Endothelial cell of umbilical vein (primary cell): ENCODE measurements at regions not wholly inside any gene's neighbourhood (a gene's known extent, or its start where the extent isn't known, plus 50 kb on each side); places are given as distances from the start of the nearest gene placed in this dataset.

Source experiments
- BruUV-seq: library from RNA; stranded (reverse); fragments of 400-500 nt; replicated peaks from 2 replicates; lab custom pipeline; 2021; lab: Mats Ljungman, UMichigan
- CTCF ChIA-PET: fragments of 300-600, 350-600 bp; sonication (Branson Sonifier 250); formaldehyde crosslinking; loops from one replicate; lab custom pipeline; 2021; ENCODE audit warnings: antibody characterized with exemption, inconsistent platforms; lab: Charles Lee
- POLR2A ChIA-PET: fragments of 300-600, 350-600 bp; sonication (Branson Sonifier 250); formaldehyde crosslinking; loops from one replicate; lab custom pipeline; 2021; ENCODE audit warnings: antibody characterized with exemption, inconsistent platforms; lab: Charles Lee
- DNase-seq: peaks from one replicate; pipeline ENCODE4 v3.0.0-alpha.2; 2011; ENCODE audit warnings: low read depth, low spot score
- FAIRE-seq: peaks from 2 replicates; lab custom pipeline; 2011; peaks lifted over from hg19 to GRCh38; lab: Jason Lieb, UNC
- H2AFZ ChIP-seq: 2 replicates; pipeline ENCODE4 v1.6.0; 2012; ENCODE audit warnings: low read depth, low read length, control low read depth, inconsistent platforms
- H3K27ac ChIP-seq: 2 replicates; pipeline ENCODE4 v1.5.1; 2011; ENCODE audit warnings: low read depth, mild to moderate bottlenecking, control low read depth, low read length, moderate library complexity; ENCODE audit not compliant: insufficient read depth
- H3K27me3 ChIP-seq, 2 experiments: 2 replicates each; pipeline versions ENCODE4 v1.6.0 to v1.6.1; 2011; ENCODE audit warnings: low read length in 2 of 2, mixed read lengths in 1 of 2; ENCODE audit not compliant: control insufficient read depth in 2 of 2, insufficient read depth in 2 of 2
- H3K36me3 ChIP-seq, 2 experiments: 2 replicates in 1 of 2; 3 replicates in 1 of 2; pipeline ENCODE4 v1.5.1; 2011; ENCODE audit warnings: low read length in 2 of 2, mild to moderate bottlenecking in 1 of 2, moderate library complexity in 1 of 2; ENCODE audit not compliant: control insufficient read depth in 2 of 2, insufficient read depth in 2 of 2; ENCODE audit errors: extremely low read depth in 1 of 2
- H3K4me1 ChIP-seq: 3 replicates; pipeline ENCODE4 v1.5.1; 2011; ENCODE audit warnings: mild to moderate bottlenecking, low read length; ENCODE audit not compliant: control insufficient read depth, insufficient read depth; ENCODE audit errors: extremely low read depth
- H3K4me2 ChIP-seq: 2 replicates; pipeline ENCODE4 v1.6.1; 2011; ENCODE audit warnings: low read length, control low read depth, mixed read lengths; ENCODE audit not compliant: insufficient read depth
- H3K4me3 ChIP-seq, 3 experiments: fragments of 200-600 bp in 1 of 3; sonication (generic), shearing (Covaris generic) in 1 of 3; replicated peaks in 1 of 3; 2 replicates each; pipeline ENCODE4 v1.5.1; 2011 to 2016; ENCODE audit warnings: control low read depth in 3 of 3, low read length in 3 of 3, mild to moderate bottlenecking in 2 of 3, inconsistent platforms in 1 of 3, low read depth in 1 of 3, moderate library complexity in 1 of 3; ENCODE audit not compliant: insufficient read depth in 1 of 3
- H3K79me2 ChIP-seq: 2 replicates; pipeline ENCODE4 v1.6.0; 2012; ENCODE audit warnings: low read length, inconsistent platforms; ENCODE audit not compliant: control insufficient read depth, insufficient read depth
- H3K9ac ChIP-seq: replicated peaks from 2 replicates; pipeline ENCODE3; 2011; ENCODE audit warnings: low read length, control low read depth; ENCODE audit not compliant: insufficient read depth; ENCODE audit errors: extremely low read depth
- H3K9me1 ChIP-seq: replicated peaks from 3 replicates; pipeline ENCODE4 v1.6.0; 2011; ENCODE audit warnings: mild to moderate bottlenecking, low read length; ENCODE audit not compliant: control insufficient read depth, insufficient read depth; ENCODE audit errors: extremely low read depth
- H3K9me3 ChIP-seq: replicated peaks from 2 replicates; pipeline ENCODE4 v1.5.1; 2012; ENCODE audit warnings: low read length, inconsistent platforms; ENCODE audit not compliant: control insufficient read depth, insufficient read depth
- H4K20me1 ChIP-seq: replicated peaks from 2 replicates; pipeline ENCODE3; 2011; ENCODE audit warnings: mild to moderate bottlenecking, low read length; ENCODE audit not compliant: control insufficient read depth, insufficient read depth; ENCODE audit errors: extremely low read depth
- CTCF ChIP-seq, 2 donors: IDR thresholded peaks; 1 replicate in 1 of 2; 2 replicates in 1 of 2; pipeline ENCODE4 v1.5.1; 2011; ENCODE audit warnings: low read length in 2 of 2, mild to moderate bottlenecking in 2 of 2, moderate library complexity in 2 of 2, control low read depth in 1 of 2, inconsistent platforms in 1 of 2, low read depth in 1 of 2; ENCODE audit not compliant: insufficient read depth in 1 of 2; ENCODE audit errors: extremely low read depth in 1 of 2
- EZH2 ChIP-seq: IDR thresholded peaks from 2 replicates; pipeline ENCODE4 v1.6.1; 2012; ENCODE audit warnings: borderline replicate concordance, low read depth, mild to moderate bottlenecking, moderate library complexity, low read length, inconsistent platforms; ENCODE audit not compliant: severe bottlenecking
- FOS ChIP-seq: IDR thresholded peaks from 2 replicates; pipeline ENCODE4 v1.6.1; 2011; ENCODE audit warnings: mild to moderate bottlenecking, low read length, moderate library complexity, borderline replicate concordance; ENCODE audit not compliant: insufficient read depth
- GATA2 ChIP-seq: IDR thresholded peaks from 2 replicates; pipeline ENCODE4 v1.7.0; 2011; ENCODE audit warnings: low read depth, mild to moderate bottlenecking, moderate library complexity, mixed read lengths, low read length; ENCODE audit not compliant: insufficient read length, insufficient read depth
- JUN ChIP-seq: IDR thresholded peaks from 2 replicates; pipeline ENCODE4 v1.6.1; 2011; ENCODE audit warnings: borderline replicate concordance, low read depth; ENCODE audit not compliant: insufficient read length, insufficient read depth
- MAX ChIP-seq: IDR thresholded peaks from 2 replicates; pipeline ENCODE4 v1.6.1; 2011; ENCODE audit not compliant: insufficient read depth, insufficient read length
- MYC ChIP-seq: IDR thresholded peaks from one replicate; pipeline ENCODE4 v1.6.1; 2011; ENCODE audit warnings: mild to moderate bottlenecking, low read depth, low read length
- POLR2A ChIP-seq: IDR thresholded peaks from 2 replicates; pipeline ENCODE4 v1.6.1; 2012; ENCODE audit warnings: low read depth, mild to moderate bottlenecking, control low read depth, low read length
- POLR2AphosphoS5 ChIP-seq: IDR thresholded peaks from 2 replicates; pipeline ENCODE4 v1.6.1; 2012; ENCODE audit warnings: low read depth, mild to moderate bottlenecking, control low read depth, low read length, moderate library complexity; ENCODE audit not compliant: insufficient read depth
- dilution Hi-C: fragments of 300-500 bp; cut with MboI; formaldehyde crosslinking; loops from one replicate; pipeline ENCODE4 v1.15.0; 2019; ENCODE audit warnings: low sequenced_read_pairs; ENCODE audit not compliant: extremely low pct_ligation_motif_present
- intact Hi-C: fragments of 100-400 bp; cut with micrococcal nuclease; formaldehyde crosslinking; loops from one replicate; pipeline ENCODE4 v1.10.0; 2022

GRCh38 chrX:96621811-96622210, 62.8 kb upstream of the DIAPH2 start:
- FAIRE-seq (no peak), DNase-seq (no peak)
- Histone ChIP-seq H3K4me2 (no peak overlapping the region), H3K36me3 (no peaks in the 10 kb centered on the region), H3K9me1 (no peaks in the 10 kb centered on the region), H2AFZ (no peak overlapping the region), H3K27me3 (no peaks in the 10 kb centered on the region), H3K4me3 (no peak overlapping the region), H4K20me1 (no peaks in the 10 kb centered on the region), H3K9me3 (no peaks in the 10 kb centered on the region), H3K4me1 (no peaks in the 10 kb centered on the region), H3K27ac (no peak overlapping the region), H3K9ac (no peak overlapping the region), H3K79me2 (no peaks in the 10 kb centered on the region)
- dilution Hi-C loops (no loop called here), intact Hi-C loops (no loop called here)
- no TSS peak for BruUV-seq
- ChIA-PET POLR2A (no interaction called here), CTCF (no interaction called here)
- TF ChIP-seq POLR2A (no peak), POLR2AphosphoS5 (no peak), FOS (no peak), GATA2 (no peak), EZH2 (no peak), CTCF (IDR thresholded peaks at IDR 0.05; ENCODE audit: extremely low read depth in 1 of 2, insufficient read depth in 1 of 2, low read depth in 1 of 2, low read length in 2 of 2) (no peak), MYC (no peak), MAX (no peak), JUN (no peak)
